ENCODE measurements at regions not wholly inside any gene's neighbourhood (a gene's known extent, or its start where the extent isn't known, plus 50 kb on each side); places are given as distances from the start of the nearest gene placed in this dataset.

- H3K4me3 ChIP-seq (ENCODE audit: low read depth, low read length, poor library complexity, severe bottlenecking), result no peak overlapping the region
- no peak overlapping the region for H3K4me2 ChIP-seq (ENCODE audit: low read length)
- no peak overlapping the region for H2AFZ ChIP-seq (ENCODE audit: low read length)
- CTCF ChIA-PET (ENCODE audit: unreplicated experiment), result no interaction called here
- H3K9me2 ChIP-seq (ENCODE audit: insufficient read depth, low read length), result no peaks in the 10 kb centered on the region
- no TSS peak for BruUV-seq (replicated peaks)
- H3K36me3 ChIP-seq (ENCODE audit: insufficient read depth, low read length), result no peaks in the 10 kb centered on the region
- DNase-seq (ENCODE audit: low spot score), result no peak
- no peaks in the 10 kb centered on the region for H3K4me1 ChIP-seq (ENCODE audit: insufficient read depth, low read length, poor library complexity, severe bottlenecking)
- no peak for TF ChIP-seq EZH2phosphoT487 (IDR thresholded peaks at IDR 0.05; ENCODE audit: borderline replicate concordance, low read depth, low read length)
- TF ChIP-seq CTCF (conservative IDR thresholded peaks at IDR 0.05; ENCODE audit: low read length), result no peak
- POLR2A ChIA-PET, result no interaction called here
- intact Hi-C loops (cut with micrococcal nuclease; ENCODE audit: unreplicated experiment), result no loop called here
- H3K9me3 ChIP-seq (ENCODE audit: low read length), result no peaks in the 10 kb centered on the region
- H4K20me1 ChIP-seq (ENCODE audit: insufficient read depth, low read length), result no peaks in the 10 kb centered on the region
- H3K27ac ChIP-seq (ENCODE audit: low read depth, low read length, poor library complexity, severe bottlenecking), result no peak overlapping the region
- no peaks in the 10 kb centered on the region for H3K79me2 ChIP-seq (ENCODE audit: insufficient read depth, low read depth, low read length)
These were observed 115.8 kb downstream of the ETNK1 start for GRCh38 chr12:22740656-22741355.

GRCh38 chr12:22743700-22744099 lies 118.7 kb downstream of the ETNK1 start:
- Histone ChIP-seq H3K4me3 (ENCODE audit: low read depth, low read length, poor library complexity, severe bottlenecking) (no peak overlapping the region), H3K9me3 (ENCODE audit: low read length) (no peaks in the 10 kb centered on the region)

More at GRCh38 chr12:22743700-22744099, 118.7 kb downstream of the ETNK1 start:
- no TSS peak for BruUV-seq (replicated peaks)
- ChIA-PET CTCF (ENCODE audit: unreplicated experiment) (no interaction called here), POLR2A (no interaction called here)
- H3K4me2 ChIP-seq (ENCODE audit: low read length), result no peak overlapping the region
- no peaks in the 10 kb centered on the region for H4K20me1 ChIP-seq (ENCODE audit: insufficient read depth, low read length)
- no peak overlapping the region for H3K27ac ChIP-seq (ENCODE audit: low read depth, low read length, poor library complexity, severe bottlenecking)
- TF ChIP-seq EZH2phosphoT487 (IDR thresholded peaks at IDR 0.05; ENCODE audit: borderline replicate concordance, low read depth, low read length) (no peak), CTCF (conservative IDR thresholded peaks at IDR 0.05; ENCODE audit: low read length) (no peak)
- no peak overlapping the region for H2AFZ ChIP-seq (ENCODE audit: low read length)
- no peak for DNase-seq (ENCODE audit: low spot score)
- intact Hi-C loops (cut with micrococcal nuclease; ENCODE audit: unreplicated experiment), result no loop called here
- H3K79me2 ChIP-seq (ENCODE audit: insufficient read depth, low read depth, low read length), result no peaks in the 10 kb centered on the region
- H3K4me1 ChIP-seq (ENCODE audit: insufficient read depth, low read length, poor library complexity, severe bottlenecking), result no peaks in the 10 kb centered on the region
- H3K36me3 ChIP-seq (ENCODE audit: insufficient read depth, low read length), result no peaks in the 10 kb centered on the region
- H3K9me2 ChIP-seq (ENCODE audit: insufficient read depth, low read length), result no peaks in the 10 kb centered on the region
